H9 (cell line): ENCODE measurements at regions not wholly inside any gene's neighbourhood (a gene's known extent, or its start where the extent isn't known, plus 50 kb on each side); places are given as distances from the start of the nearest gene placed in this dataset.
"Not testable (repeated sequence)": the region's sequence is repeated elsewhere in the genome, so short reads cannot be mapped to it uniquely, and the experiment has no call there.

ENCODE experiments used
- DNase-seq: peaks from one replicate; pipeline ENCODE4 v3.0.0-alpha.2; 2017
- H2AFZ ChIP-seq: one replicate; pipeline ENCODE4 v1.6.1; 2013; ENCODE audit warnings: mild to moderate bottlenecking, low read length, control low read depth, moderate library complexity
- H2AK5ac ChIP-seq: 2 replicates; pipeline ENCODE4 v1.6.1; 2013; ENCODE audit warnings: low read length, control low read depth, mixed read lengths; ENCODE audit not compliant: insufficient read length
- H2BK120ac ChIP-seq: one replicate; pipeline ENCODE4 v1.6.1; 2013; ENCODE audit warnings: low read depth, mild to moderate bottlenecking, low read length, control low read depth, inconsistent platforms; ENCODE audit not compliant: poor library complexity, severe bottlenecking
- H2BK12ac ChIP-seq: 2 replicates; pipeline ENCODE4 v1.6.1; 2013; ENCODE audit warnings: low read length, control low read depth, mixed read lengths, low read depth; ENCODE audit not compliant: insufficient read length
- H2BK15ac ChIP-seq: 2 replicates; pipeline ENCODE4 v1.6.1; 2013; ENCODE audit warnings: low read depth, low read length, control low read depth
- H2BK20ac ChIP-seq: one replicate; pipeline ENCODE4 v1.6.1; 2013; ENCODE audit warnings: low read depth, mild to moderate bottlenecking, low read length, control low read depth, inconsistent platforms; ENCODE audit not compliant: poor library complexity, severe bottlenecking
- H2BK5ac ChIP-seq: 2 replicates; pipeline ENCODE4 v1.6.1; 2013; ENCODE audit warnings: low read length, control low read depth, mixed read lengths; ENCODE audit not compliant: insufficient read length
- H3K14ac ChIP-seq: 2 replicates; pipeline ENCODE4 v1.6.1; 2013; ENCODE audit warnings: low read length, control low read depth; ENCODE audit not compliant: insufficient read depth
- H3K18ac ChIP-seq: 2 replicates; pipeline ENCODE4 v1.6.1; 2013; ENCODE audit warnings: low read depth, mild to moderate bottlenecking, mixed read lengths, low read length, control low read depth; ENCODE audit not compliant: insufficient read length
- H3K23ac ChIP-seq: 2 replicates; pipeline ENCODE4 v1.6.1; 2013; ENCODE audit warnings: low read length, control low read depth, mixed read lengths, low read depth; ENCODE audit not compliant: insufficient read length
- H3K23me2 ChIP-seq: 2 replicates; pipeline ENCODE4 v1.6.1; 2013; ENCODE audit warnings: low read depth, mild to moderate bottlenecking, mixed read lengths, low read length, control low read depth; ENCODE audit not compliant: insufficient read length, poor library complexity, severe bottlenecking
- H3K27ac ChIP-seq: 2 replicates; pipeline ENCODE4 v1.5.1; 2013; ENCODE audit warnings: low read length, control low read depth, mixed read lengths, low read depth; ENCODE audit not compliant: insufficient read length
- H3K27me3 ChIP-seq: 2 replicates; pipeline ENCODE4 v1.6.1; 2013; ENCODE audit warnings: low read length, control low read depth, inconsistent platforms; ENCODE audit not compliant: insufficient read depth
- H3K4ac ChIP-seq: 2 replicates; pipeline ENCODE4 v1.6.1; 2013; ENCODE audit warnings: low read depth, mild to moderate bottlenecking, control low read depth, inconsistent platforms, low read length, moderate library complexity
- H3K4me1 ChIP-seq: 2 replicates; pipeline ENCODE4 v1.6.1; 2013; ENCODE audit warnings: low read length, control low read depth, inconsistent platforms; ENCODE audit not compliant: insufficient read depth
- H3K4me2 ChIP-seq: 2 replicates; pipeline ENCODE4 v1.6.1; 2013; ENCODE audit warnings: low read length, control low read depth, mixed read lengths; ENCODE audit not compliant: insufficient read length, insufficient read depth
- H3K56ac ChIP-seq: 2 replicates; pipeline ENCODE4 v1.6.1; 2013; ENCODE audit warnings: low read depth, mild to moderate bottlenecking, mixed read lengths, low read length, control low read depth; ENCODE audit not compliant: insufficient read length
- H3K79me1 ChIP-seq: 2 replicates; pipeline ENCODE4 v1.6.1; 2013; ENCODE audit warnings: low read depth, mild to moderate bottlenecking, moderate library complexity, low read length, control low read depth, inconsistent platforms; ENCODE audit not compliant: insufficient read depth, poor library complexity, severe bottlenecking
- H3K79me2 ChIP-seq: 2 replicates; pipeline ENCODE4 v1.6.1; 2013; ENCODE audit warnings: low read length, control low read depth, inconsistent platforms; ENCODE audit not compliant: insufficient read depth
- H3K9ac ChIP-seq: 2 replicates; pipeline ENCODE4 v1.6.1; 2013; ENCODE audit warnings: low read length, control low read depth, mixed read lengths; ENCODE audit not compliant: insufficient read length; ENCODE audit errors: extremely low read depth
- H3K9me3 ChIP-seq: one replicate; pipeline ENCODE4 v1.6.1; 2013; ENCODE audit warnings: low read depth, low read length, inconsistent platforms; ENCODE audit not compliant: control insufficient read depth
- H3T11ph ChIP-seq: one replicate; pipeline ENCODE4 v1.6.1; 2013; ENCODE audit warnings: mild to moderate bottlenecking, low read length, control low read depth, inconsistent platforms
- H4K20me1 ChIP-seq: one replicate; pipeline ENCODE4 v1.6.1; 2013; ENCODE audit not compliant: control insufficient read depth, insufficient read length, insufficient read depth
- H4K5ac ChIP-seq: 2 replicates; pipeline ENCODE4 v1.6.1; 2013; ENCODE audit warnings: low read depth, mild to moderate bottlenecking, mixed read lengths, low read length, control low read depth; ENCODE audit not compliant: insufficient read length
- H4K8ac ChIP-seq: replicated peaks from 2 replicates; pipeline ENCODE4 v1.6.1; 2013; ENCODE audit warnings: low read length, control low read depth, mixed read lengths, low read depth; ENCODE audit not compliant: insufficient read length
- H4K91ac ChIP-seq: 2 replicates; pipeline ENCODE4 v1.6.1; 2013; ENCODE audit warnings: low read depth, mild to moderate bottlenecking, moderate library complexity, mixed read lengths, low read length, control low read depth; ENCODE audit not compliant: insufficient read length
- H3K27ac Mint-ChIP-seq, 3 experiments: 2 replicates in 2 of 3; 3 replicates in 1 of 3; pipeline ENCODE4 v1.8.0; 2020 to 2021; ENCODE audit warnings: mixed read lengths in 3 of 3, mild to moderate bottlenecking in 1 of 3, moderate library complexity in 1 of 3
- H3K27me3 Mint-ChIP-seq: 2 replicates; pipeline ENCODE4 v1.8.0; 2021; ENCODE audit warnings: low read depth, mild to moderate bottlenecking, moderate library complexity, mixed read lengths
- H3K36me3 Mint-ChIP-seq, 3 experiments: 2 replicates in 2 of 3; 3 replicates in 1 of 3; pipeline ENCODE4 v1.8.0; 2020 to 2021; ENCODE audit warnings: low read depth in 3 of 3, mixed read lengths in 3 of 3; ENCODE audit not compliant: insufficient read depth in 1 of 3
- H3K4me1 Mint-ChIP-seq, 2 experiments: 2 replicates each; pipeline ENCODE4 v1.8.0; 2020; ENCODE audit warnings: mixed read lengths in 2 of 2
- H3K4me3 Mint-ChIP-seq, 2 experiments: 2 replicates in 1 of 2; 3 replicates in 1 of 2; pipeline ENCODE4 v1.8.0; 2020 to 2021; ENCODE audit warnings: mild to moderate bottlenecking in 2 of 2, mixed read lengths in 2 of 2, moderate library complexity in 1 of 2
- H3K9me3 Mint-ChIP-seq, 2 experiments: 2 replicates in 1 of 2; 3 replicates in 1 of 2; pipeline ENCODE4 v1.8.0; 2020; ENCODE audit warnings: mild to moderate bottlenecking in 2 of 2, mixed read lengths in 2 of 2, moderate library complexity in 1 of 2
- WGBS: extraction: QIAGEN DNeasy Blood & Tissue Kit; methylation state at CpG from one replicate; pipeline ENCODE4 v1.1.7; 2013; ENCODE audit warnings: missing lambda C conversion rate, low lambda C conversion rate, mixed read lengths; ENCODE audit not compliant: insufficient read length; ENCODE audit errors: extremely low coverage; 5-methylcytosine and 5-hydroxymethylcytosine counted together

DNA sequence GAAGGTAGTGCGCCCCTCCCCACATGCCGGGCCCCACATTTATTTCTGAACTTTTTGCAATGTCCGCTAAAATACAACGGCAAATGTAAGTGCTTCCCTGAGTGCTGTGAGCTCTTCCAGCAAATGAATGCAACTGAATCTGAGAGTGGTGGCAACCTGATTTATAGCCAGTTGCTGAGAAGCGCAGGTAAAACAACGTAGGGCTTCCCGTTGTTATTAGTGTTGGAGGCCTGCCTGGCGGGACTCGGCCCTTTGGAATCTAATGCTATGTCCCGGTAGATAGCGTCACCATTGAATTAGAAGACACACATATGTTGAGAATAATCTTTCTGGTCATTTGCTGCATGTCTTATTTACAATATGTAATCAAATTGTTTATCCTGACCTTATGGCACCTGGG, 302.7 kb downstream of the CWH43 start:
- H2BK15ac ChIP-seq, H3K23ac ChIP-seq, H3K27me3 ChIP-seq, H3K79me2 ChIP-seq, H3K23me2 ChIP-seq, H2AFZ ChIP-seq, H3K79me1 ChIP-seq, H2BK12ac ChIP-seq, H2BK120ac ChIP-seq, H4K20me1 ChIP-seq, H4K5ac ChIP-seq, H3K27ac Mint-ChIP-seq, H3K4me1 Mint-ChIP-seq, H3K27me3 Mint-ChIP-seq, H3K4me3 Mint-ChIP-seq, H3K27ac ChIP-seq, H3K18ac ChIP-seq, H3K4ac ChIP-seq, H2BK5ac ChIP-seq, H4K91ac ChIP-seq, H3K56ac ChIP-seq, H3K14ac ChIP-seq, H3K4me2 ChIP-seq, H3K9ac ChIP-seq, H2BK20ac ChIP-seq, H3K4me1 ChIP-seq, H2AK5ac ChIP-seq, H4K8ac ChIP-seq, H3T11ph ChIP-seq: not testable (repeated sequence)
- no CpG with 5 or more reads among the region's 11 CpGs for WGBS
- H3K36me3 Mint-ChIP-seq, result peaks cover 13 to 24% (median 23%) of the 10 kb centered on the region in 3 experiments
- H3K9me3 Mint-ChIP-seq, result peaks cover 32 to 38% of the 10 kb centered on the region in 2 experiments
- H3K9me3 ChIP-seq, result peaks cover 29% of the 10 kb centered on the region
- peak; percentile 28 for DNase-seq

DNA sequence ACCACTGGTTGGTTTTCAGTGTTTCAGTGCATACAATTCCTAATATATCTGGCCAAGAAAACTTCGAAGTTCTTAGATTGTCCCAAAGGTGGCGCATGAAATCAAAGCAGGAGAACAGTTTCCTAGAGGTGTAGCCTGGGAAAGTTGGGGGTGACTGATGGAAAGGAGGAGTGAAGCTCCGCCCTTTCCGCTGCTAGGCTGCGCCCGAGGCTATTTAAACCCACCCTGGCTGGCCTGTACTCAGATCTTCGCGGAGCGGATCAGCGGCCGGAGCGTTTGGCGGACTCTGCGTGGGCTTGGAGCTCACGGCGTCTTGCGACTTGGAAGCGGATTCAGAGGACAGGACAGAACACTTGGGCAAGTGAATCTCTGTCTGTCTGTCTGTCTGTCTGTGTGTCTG, 328.7 kb downstream of the CWH43 start:
- not testable (repeated sequence) for H3K79me1 ChIP-seq, H4K5ac ChIP-seq, H3K79me2 ChIP-seq, H2AFZ ChIP-seq, H3K14ac ChIP-seq, H4K20me1 ChIP-seq, H2BK12ac ChIP-seq, H3T11ph ChIP-seq, DNase-seq, H3K9ac ChIP-seq, H2AK5ac ChIP-seq, H4K91ac ChIP-seq, H2BK5ac ChIP-seq, H4K8ac ChIP-seq, H3K4me2 ChIP-seq, H3K27ac ChIP-seq, H3K27me3 Mint-ChIP-seq, H3K4me3 Mint-ChIP-seq, H3K27ac Mint-ChIP-seq, H3K23me2 ChIP-seq, H3K23ac ChIP-seq, H2BK120ac ChIP-seq, H3K4ac ChIP-seq, H2BK15ac ChIP-seq, H3K27me3 ChIP-seq, H3K56ac ChIP-seq, H3K18ac ChIP-seq, H3K4me1 Mint-ChIP-seq, H3K4me1 ChIP-seq, H2BK20ac ChIP-seq
- H3K36me3 Mint-ChIP-seq, result peaks cover 10 to 13% (median 11%) of the 10 kb centered on the region in 3 experiments
- peaks cover 54 to 58% of the 10 kb centered on the region in 2 experiments for H3K9me3 Mint-ChIP-seq
- WGBS, result no CpG with 5 or more reads among the region's 18 CpGs
- H3K9me3 ChIP-seq, result peaks cover 36% of the 10 kb centered on the region
